ENCODE measurements at regions not wholly inside any gene's neighbourhood (a gene's known extent, or its start where the extent isn't known, plus 50 kb on each side); places are given as distances from the start of the nearest gene placed in this dataset.

- no peak for DNase-seq
Measured at GRCh38 chr17:73694491-73694890, 50.2 kb upstream of the SDK2 start.

DNA sequence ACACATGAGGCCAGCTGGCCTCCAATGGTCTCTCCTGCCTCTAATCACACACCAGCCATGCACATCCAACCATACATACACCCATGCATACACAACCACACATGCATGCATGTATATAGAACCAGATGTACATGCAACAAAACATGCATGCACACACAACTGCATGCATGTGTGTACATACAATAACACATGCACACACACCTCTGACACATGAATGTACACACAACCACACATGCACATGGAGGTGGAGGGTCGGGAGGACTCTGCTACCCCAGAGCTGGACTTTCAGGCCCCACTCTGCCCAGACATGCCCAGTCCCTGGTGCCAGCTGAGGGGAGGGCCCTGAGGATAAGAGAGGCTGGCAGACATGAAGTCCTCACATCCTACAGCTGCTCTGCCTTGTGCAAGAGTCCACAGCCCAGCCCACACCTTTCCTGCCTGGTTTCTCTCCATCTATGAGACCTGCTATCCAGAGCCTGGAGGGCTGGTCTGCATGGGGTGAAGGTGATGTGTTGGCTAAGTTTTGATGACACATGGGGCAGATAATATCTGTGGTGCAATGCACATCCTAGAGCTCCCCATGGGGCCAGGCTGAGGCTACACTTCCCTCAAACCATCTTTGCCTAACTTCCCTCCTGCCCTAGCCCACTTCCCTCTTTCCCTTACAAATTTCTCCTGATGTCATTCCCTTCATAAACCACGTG, 50.9 kb upstream of the SDK2 start:
- no peak for DNase-seq

DNA sequence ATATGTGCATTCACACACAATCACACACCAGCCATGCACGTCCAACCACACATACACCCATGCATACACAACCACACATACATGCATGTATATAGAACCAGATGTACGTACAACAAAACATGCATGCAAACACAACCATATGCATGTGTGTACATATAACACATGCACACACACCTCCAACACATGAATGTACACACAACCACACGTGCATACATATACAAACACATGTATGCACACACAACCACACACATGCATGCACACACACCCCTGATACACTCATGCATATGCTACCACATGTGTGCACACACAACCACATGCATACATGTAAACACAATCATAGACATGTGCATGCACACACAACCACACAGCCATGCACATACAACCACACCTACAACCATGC, 52.0 kb upstream of the SDK2 start:
- no peak for DNase-seq

DNA sequence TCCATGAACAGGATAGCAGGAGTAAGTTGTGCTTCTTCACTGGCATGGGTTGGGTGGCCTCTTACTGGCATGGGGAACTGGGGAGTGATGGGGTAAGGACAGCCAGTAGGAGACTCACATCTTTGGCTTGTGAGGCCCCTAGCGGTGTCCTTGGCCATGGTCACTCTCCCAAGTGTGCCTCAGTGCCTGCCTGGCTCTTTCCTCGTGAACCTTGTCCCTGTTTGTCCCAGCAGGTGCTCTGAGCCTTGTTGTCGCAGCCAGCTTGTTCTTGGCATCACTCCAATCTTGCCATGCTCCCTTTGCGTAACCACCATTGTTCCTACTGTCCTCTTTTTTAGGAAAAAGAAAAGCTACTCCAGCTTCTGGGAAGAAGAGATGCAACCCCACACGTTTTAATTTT, 53.6 kb upstream of the SDK2 start:
- peak; percentile 61 for DNase-seq

GRCh38 chr17:73698966-73699365, 54.7 kb upstream of the SDK2 start:
- no peak for DNase-seq

DNA sequence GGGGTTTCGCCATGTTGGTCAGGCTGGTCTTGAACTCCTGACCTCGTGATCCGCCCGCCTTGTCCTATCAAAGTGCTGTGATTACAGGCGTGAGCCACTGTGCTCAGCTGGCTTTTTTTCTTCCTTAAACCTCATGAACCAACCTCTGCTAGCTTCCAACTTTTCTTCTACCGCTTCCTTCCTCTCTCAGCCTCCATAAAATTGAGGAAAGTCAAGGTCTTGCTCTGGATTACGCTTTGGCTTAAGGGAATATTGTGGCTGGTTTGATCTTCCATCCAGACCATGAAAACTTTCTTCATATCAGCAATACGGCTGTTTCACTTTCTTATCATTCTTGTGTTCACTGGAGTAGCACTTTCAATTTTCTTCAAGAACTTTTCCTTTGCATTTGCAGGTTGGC, 57.5 kb upstream of the SDK2 start:
- no peak for DNase-seq

DNA sequence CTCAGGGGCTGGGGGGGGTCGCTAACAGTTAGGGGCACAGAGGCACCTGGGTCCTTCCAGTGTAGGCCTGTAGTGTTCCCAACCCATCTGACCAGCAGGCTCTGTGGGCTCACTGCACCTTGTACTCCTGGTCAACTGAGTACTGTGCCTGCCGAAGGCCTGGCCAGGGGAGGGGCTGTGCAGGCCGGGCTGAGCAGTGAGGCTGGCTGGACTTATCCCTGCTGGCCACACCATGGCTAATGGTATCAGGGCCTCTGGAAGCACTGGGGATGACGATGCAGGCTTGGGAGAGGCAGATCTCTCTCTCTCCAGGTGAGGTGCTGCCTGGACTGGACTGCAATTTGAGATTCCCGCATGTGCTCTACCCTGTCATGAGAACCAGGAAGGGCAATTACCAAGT, 58.9 kb upstream of the SDK2 start:
- DNase-seq: no peak

- no peak for DNase-seq
Measured at GRCh38 chr17:73703917-73704316, 59.7 kb upstream of the SDK2 start.

GRCh38 chr17:73705594-73705993, 61.3 kb upstream of the SDK2 start:
- peak; percentile 11 for DNase-seq

DNA sequence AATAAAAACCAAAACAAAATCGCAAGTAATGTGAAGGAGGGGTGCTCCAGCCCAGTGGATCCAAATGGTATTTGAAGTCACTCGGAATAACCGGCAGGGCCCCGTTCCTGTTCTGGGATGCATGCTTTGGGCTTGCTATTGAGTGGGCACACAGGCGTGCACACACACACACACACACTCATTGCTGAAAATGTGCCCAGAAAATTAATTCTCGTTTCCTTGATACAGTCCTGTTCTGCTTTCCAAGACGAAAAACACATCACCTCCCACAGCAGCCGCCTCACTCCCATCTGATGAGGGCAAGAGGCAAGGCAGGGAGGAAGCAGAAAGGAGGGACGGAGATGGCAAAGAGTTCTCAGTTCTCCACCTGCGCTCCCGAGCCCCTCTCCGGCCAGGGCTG, 62.2 kb upstream of the SDK2 start:
- DNase-seq: peak; percentile 55

GRCh38 chr17:73706858-73707257, 62.6 kb upstream of the SDK2 start:
- peak; percentile 77 for DNase-seq

DNA sequence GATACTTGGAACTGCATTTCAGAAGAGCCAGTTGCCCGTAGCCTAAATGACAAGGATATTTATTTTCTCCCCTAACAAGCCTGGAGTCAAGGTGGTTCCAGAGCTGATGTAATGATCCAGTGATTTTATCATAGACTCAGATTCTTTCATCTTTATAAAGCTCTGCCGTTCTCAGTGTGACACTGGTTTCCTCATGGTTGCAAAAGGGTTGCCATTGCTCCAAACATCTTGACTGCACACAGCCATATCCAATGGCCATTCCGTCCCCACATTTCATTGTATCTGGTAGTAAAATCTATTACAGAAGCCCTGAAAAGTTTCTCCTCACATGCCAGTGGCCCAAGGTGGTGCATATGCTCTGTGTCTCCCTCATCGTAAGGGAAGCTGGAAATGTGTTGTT, 63.1 kb upstream of the SDK2 start:
- no peak for DNase-seq

DNA sequence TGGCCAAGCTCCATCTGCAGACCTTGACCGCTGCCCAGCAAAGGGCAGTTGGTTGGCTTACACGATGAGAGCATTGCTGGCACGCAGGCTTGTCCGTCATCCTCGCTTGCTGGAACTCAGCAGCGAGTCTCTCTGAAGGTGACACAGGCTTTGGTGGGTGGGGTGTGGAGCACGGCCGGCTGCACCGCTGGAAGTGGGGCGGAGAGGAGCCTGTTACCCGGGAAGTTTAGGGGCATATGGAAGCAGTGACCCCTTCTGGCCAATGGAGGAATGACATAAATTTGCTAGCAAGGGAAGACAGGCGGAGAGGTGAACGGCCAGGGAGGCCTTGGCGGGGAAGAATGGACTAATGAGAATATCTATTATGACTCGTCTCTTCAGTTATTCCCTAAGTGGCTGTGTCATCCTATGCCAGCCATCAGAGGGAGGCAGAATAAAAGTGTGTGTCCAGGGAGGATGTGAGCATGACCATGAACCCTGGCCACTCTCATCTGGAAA, 65.9 kb upstream of the SDK2 start:
- peak; percentile 24 for DNase-seq

DNA sequence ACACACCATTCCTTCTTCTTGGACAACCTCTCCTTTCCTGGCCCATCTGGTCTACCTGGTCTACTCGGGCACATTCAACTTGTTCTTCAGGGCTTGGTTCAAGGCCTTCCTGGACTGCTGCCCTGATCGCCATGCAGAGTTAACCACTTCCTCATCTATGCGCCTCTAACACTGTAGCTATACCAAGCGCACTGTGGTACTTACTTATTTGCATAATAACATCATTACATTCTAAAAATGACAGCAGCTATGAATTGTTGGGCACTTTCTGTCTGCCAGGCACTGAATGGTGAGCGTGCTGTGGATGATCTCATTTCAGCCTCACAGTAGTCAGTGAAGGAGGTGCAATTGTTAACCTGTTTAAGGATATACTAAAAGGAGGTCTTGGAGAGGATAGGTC, 66.9 kb upstream of the SDK2 start:
- no peak for DNase-seq

DNA sequence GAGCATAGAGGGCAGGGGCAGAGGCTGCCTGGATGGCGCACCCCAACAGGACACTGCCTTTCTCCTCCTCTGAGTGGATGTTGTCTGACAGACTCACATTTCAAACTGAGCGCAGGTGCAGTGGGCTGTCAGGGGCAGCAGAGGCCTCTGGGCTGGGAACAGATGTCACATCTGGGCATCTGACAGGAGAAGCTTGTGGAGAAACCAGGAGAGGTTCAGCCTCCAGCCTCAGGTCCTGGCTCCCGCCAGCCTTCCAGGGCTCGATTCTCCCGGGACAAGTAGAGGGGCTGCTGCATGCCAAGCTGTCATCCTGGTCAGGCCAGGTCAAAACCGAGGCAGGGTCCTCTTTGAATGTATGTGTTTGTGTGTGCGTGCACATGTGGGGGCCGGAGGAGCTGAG, 67.7 kb upstream of the SDK2 start:
- no peak for DNase-seq

GRCh38 chr17:73713136-73713535, 68.9 kb upstream of the SDK2 start:
- DNase-seq: no peak

DNA sequence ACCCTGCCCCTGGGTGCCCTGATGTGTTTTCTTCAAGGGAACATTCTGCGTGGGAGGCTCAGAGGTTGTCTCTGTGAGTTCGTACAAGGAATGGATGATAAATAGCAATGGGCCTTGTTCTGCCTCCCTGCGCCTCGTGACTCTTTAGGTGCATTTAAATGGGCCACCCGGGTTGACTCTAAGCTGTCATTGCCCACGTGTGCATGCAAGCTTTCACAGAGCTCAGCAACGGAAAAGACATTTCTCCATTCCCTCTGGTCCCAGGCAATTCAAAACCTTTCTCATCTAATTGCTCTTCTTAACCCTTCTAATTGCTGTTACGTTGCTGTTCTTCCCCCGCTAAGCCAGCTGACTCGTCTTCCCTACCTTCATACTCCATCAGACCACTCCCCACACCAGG, 71.5 kb upstream of the SDK2 start:
- DNase-seq: no peak

GRCh38 chr17:73717690-73718089, 73.4 kb upstream of the SDK2 start:
- no peak for DNase-seq

DNA sequence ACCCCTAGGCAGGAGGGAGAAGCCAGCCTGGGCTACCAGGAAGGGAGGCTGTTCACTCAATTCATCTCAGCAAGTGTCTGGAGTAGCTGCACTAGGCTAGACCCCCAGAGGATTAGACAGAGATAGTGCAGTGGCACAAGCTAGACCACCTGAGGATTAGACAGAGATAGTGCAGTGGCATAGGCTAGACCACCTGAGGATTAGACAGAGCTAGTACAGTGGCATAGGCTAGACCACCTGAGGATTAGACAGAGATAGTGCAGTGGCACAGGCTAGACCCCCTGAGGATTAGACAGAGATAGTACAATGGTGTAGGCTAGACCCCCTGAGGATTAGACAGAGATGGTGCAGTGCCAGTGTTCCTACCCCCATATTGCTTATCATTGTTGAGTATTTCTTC, 74.1 kb upstream of the SDK2 start:
- no peak for DNase-seq

DNA sequence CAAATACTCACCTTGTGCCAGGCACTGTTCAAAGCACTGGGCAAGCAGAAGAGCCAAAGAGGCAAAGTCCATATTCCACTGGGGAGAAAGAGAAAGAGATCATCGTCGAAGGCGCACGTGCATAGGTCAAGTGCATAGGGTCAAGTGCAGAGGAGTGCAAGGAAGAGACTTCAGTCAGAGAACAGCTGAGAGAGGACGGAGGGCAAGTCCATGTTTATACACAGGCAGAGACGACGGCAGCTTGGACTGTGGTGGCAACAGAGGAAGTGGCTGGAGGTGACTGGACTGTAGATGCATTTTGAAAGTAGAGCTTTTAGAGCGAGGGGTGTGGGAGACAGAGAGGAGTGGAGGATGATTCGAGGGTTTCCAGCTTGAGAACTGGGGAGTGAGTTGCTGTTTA, 74.7 kb upstream of the SDK2 start:
- DNase-seq: no peak

- DNase-seq: peak; percentile 37
Measured at GRCh38 chr17:73719588-73720071, 75.4 kb upstream of the SDK2 start.

GRCh38 chr17:73720187-73720834, 76.1 kb upstream of the SDK2 start:
- peak; percentile 5 for DNase-seq

GRCh38 chr17:73722165-73722564, 77.9 kb upstream of the SDK2 start:
- DNase-seq: peak; percentile 5

DNA sequence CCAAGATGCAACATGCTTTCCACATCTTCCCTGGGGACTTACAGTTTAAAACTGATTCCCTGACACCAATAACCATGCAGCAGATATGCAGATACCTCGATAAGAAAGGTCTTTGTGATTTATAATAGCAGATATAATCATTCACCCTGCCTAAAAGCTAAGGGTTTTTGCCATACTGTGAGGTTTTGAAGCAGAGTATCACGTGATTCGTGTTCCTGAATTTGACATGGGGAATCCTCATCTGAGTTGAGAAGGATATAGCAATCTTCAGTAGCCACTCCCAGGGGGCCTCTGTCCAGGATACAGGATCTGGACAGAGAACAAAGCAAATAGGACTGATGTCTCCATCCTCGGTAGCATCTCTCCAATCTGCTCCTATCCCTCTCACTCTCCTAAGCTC, 79.1 kb upstream of the SDK2 start:
- no peak for DNase-seq

GRCh38 chr17:73724341-73724740, 80.1 kb upstream of the SDK2 start:
- DNase-seq: no peak

All from NCI-H748 treated with DMSO at 0.1 percent for 48 hours (cell line).